ENCODE measurements at regions not wholly inside any gene's neighbourhood (a gene's known extent, or its start where the extent isn't known, plus 50 kb on each side); places are given as distances from the start of the nearest gene placed in this dataset.

DNA sequence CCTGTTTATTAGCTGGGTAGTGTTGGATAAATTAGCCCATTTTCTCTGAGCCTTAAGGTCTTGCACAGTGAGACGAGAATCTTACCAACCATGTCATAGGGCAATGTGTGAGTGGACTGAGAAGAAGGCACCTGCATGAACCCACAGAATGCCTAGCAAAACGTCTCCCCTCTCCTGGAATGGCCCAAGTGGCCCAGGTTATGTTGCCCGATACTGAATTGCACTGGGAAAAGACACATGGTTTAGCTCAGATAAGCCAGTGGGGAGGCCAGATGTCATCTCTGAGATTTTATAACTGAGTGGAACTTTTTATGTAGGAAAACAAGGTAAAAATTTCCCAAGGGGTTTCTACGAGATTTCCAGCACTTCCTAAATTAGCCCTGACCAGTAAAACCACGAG, 104.7 kb upstream of the IKZF1 start:
- H3K27me3 ChIP-seq (ENCODE audit: control insufficient read depth in 2 of 2, insufficient read depth in 2 of 2, low read length in 2 of 2) = no peaks in the 10 kb centered on the region
- BruUV-seq (replicated peaks) = no TSS peak
- intact Hi-C loops (cut with micrococcal nuclease) (loop anchor here (10.0 kb wide), 1 partner anchor 485 kb away; no protein-coding TSS in a partner anchor), dilution Hi-C loops (cut with MboI; ENCODE audit: extremely low pct_ligation_motif_present, low sequenced_read_pairs) (no loop called here)
- H3K4me1 ChIP-seq (ENCODE audit: control insufficient read depth, extremely low read depth, insufficient read depth, low read length) = no peaks in the 10 kb centered on the region
- CTCF ChIA-PET = no interaction called here
- TF ChIP-seq JUN (IDR thresholded peaks at IDR 0.05; ENCODE audit: borderline replicate concordance, insufficient read depth, insufficient read length, low read depth) (no peak), GATA2 (IDR thresholded peaks at IDR 0.05; ENCODE audit: insufficient read depth, insufficient read length, low read depth, low read length) (no peak), POLR2AphosphoS5 (IDR thresholded peaks at IDR 0.05; ENCODE audit: insufficient read depth, low read depth, low read length) (no peak)
- TF ChIP-seq, protein P1, sequence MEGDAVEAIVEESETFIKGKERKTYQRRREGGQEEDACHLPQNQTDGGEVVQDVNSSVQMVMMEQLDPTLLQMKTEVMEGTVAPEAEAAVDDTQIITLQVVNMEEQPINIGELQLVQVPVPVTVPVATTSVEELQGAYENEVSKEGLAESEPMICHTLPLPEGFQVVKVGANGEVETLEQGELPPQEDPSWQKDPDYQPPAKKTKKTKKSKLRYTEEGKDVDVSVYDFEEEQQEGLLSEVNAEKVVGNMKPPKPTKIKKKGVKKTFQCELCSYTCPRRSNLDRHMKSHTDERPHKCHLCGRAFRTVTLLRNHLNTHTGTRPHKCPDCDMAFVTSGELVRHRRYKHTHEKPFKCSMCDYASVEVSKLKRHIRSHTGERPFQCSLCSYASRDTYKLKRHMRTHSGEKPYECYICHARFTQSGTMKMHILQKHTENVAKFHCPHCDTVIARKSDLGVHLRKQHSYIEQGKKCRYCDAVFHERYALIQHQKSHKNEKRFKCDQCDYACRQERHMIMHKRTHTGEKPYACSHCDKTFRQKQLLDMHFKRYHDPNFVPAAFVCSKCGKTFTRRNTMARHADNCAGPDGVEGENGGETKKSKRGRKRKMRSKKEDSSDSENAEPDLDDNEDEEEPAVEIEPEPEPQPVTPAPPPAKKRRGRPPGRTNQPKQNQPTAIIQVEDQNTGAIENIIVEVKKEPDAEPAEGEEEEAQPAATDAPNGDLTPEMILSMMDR (IDR thresholded peaks at IDR 0.05; ENCODE audit: extremely low read depth in 1 of 2, insufficient read depth in 1 of 2, low read depth in 1 of 2, low read length in 2 of 2) = no peak
- TF ChIP-seq, protein P2, sequence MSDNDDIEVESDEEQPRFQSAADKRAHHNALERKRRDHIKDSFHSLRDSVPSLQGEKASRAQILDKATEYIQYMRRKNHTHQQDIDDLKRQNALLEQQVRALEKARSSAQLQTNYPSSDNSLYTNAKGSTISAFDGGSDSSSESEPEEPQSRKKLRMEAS (IDR thresholded peaks at IDR 0.05; ENCODE audit: insufficient read depth, insufficient read length) = no peak
- POLR2A ChIA-PET = no interaction called here
- H4K20me1 ChIP-seq (replicated peaks; ENCODE audit: control insufficient read depth, extremely low read depth, insufficient read depth, low read length) = no peaks in the 10 kb centered on the region
- H3K27ac ChIP-seq (ENCODE audit: insufficient read depth, low read depth, low read length) = no peak overlapping the region
- no peak overlapping the region for H3K4me2 ChIP-seq (ENCODE audit: insufficient read depth, low read length)
- H3K9me3 ChIP-seq (replicated peaks; ENCODE audit: control insufficient read depth, insufficient read depth, low read length) = no peaks in the 10 kb centered on the region
- no peaks in the 10 kb centered on the region for H3K36me3 ChIP-seq (ENCODE audit: control insufficient read depth in 2 of 2, extremely low read depth in 1 of 2, insufficient read depth in 2 of 2, low read length in 2 of 2)
- no peak overlapping the region for H2AFZ ChIP-seq (ENCODE audit: low read depth, low read length)
- DNase-seq (ENCODE audit: low read depth, low spot score) = no peak
- H3K9me1 ChIP-seq (replicated peaks; ENCODE audit: control insufficient read depth, extremely low read depth, insufficient read depth, low read length) = no peaks in the 10 kb centered on the region
- H3K4me3 ChIP-seq (replicated peaks in 1 of 3; ENCODE audit: insufficient read depth in 1 of 3, low read depth in 1 of 3, low read length in 3 of 3) = no peak overlapping the region
- H3K79me2 ChIP-seq (ENCODE audit: control insufficient read depth, insufficient read depth, low read length) = no peaks in the 10 kb centered on the region
- no peak for FAIRE-seq
- no peak overlapping the region for H3K9ac ChIP-seq (replicated peaks; ENCODE audit: extremely low read depth, insufficient read depth, low read length)

DNA sequence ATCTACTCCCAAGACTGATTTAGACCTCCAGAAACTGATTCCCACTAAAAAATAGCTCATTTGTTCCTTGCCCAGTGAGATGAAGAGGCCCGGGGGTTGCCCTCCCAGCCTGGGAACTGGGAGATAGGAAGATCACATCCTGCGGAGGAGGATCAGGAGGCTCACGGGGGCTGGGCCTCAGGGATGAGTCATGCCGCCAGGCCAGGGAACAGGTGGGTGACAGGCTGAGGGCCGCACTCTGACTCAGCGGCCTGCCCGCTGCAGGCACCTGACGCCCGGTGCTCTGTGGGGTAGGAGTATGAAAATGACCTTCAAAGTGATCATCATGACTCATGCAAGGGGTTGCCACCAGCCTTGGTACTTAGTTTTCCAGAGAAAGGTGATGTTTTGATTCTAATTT, 104.5 kb upstream of the ZPBP start:
- no peak overlapping the region for H3K4me2 ChIP-seq (ENCODE audit: insufficient read depth, low read length)
- TF ChIP-seq, protein P1 (IDR thresholded peaks at IDR 0.05; ENCODE audit: extremely low read depth in 1 of 2, insufficient read depth in 1 of 2, low read depth in 1 of 2, low read length in 2 of 2) = no peak
- TF ChIP-seq JUN (IDR thresholded peaks at IDR 0.05; ENCODE audit: borderline replicate concordance, insufficient read depth, insufficient read length, low read depth) (no peak), FOS (IDR thresholded peaks at IDR 0.05; ENCODE audit: borderline replicate concordance, insufficient read depth, low read length) (no peak), POLR2AphosphoS5 (IDR thresholded peaks at IDR 0.05; ENCODE audit: insufficient read depth, low read depth, low read length) (no peak), POLR2A (IDR thresholded peaks at IDR 0.05; ENCODE audit: low read depth, low read length) (no peak), GATA2 (IDR thresholded peaks at IDR 0.05; ENCODE audit: insufficient read depth, insufficient read length, low read depth, low read length) (no peak), EZH2 (IDR thresholded peaks at IDR 0.05; ENCODE audit: borderline replicate concordance, low read depth, low read length, severe bottlenecking) (no peak), MYC (IDR thresholded peaks at IDR 0.05; ENCODE audit: low read depth, low read length) (no peak)
- TF ChIP-seq, protein P2 (IDR thresholded peaks at IDR 0.05; ENCODE audit: insufficient read depth, insufficient read length) = no peak
- H2AFZ ChIP-seq (ENCODE audit: low read depth, low read length) = no peak overlapping the region
- no peak overlapping the region for H3K9ac ChIP-seq (replicated peaks; ENCODE audit: extremely low read depth, insufficient read depth, low read length)
- H3K9me1 ChIP-seq (replicated peaks; ENCODE audit: control insufficient read depth, extremely low read depth, insufficient read depth, low read length) = no peaks in the 10 kb centered on the region
- POLR2A ChIA-PET = no interaction called here
- CTCF ChIA-PET = interaction anchor here (1.1 kb wide), 1 partner anchor 8 kb away, joined by 5 read pairs; no protein-coding TSS in a partner anchor
- H3K36me3 ChIP-seq (ENCODE audit: control insufficient read depth in 2 of 2, extremely low read depth in 1 of 2, insufficient read depth in 2 of 2, low read length in 2 of 2) = no peaks in the 10 kb centered on the region
- no peak overlapping the region for H3K27ac ChIP-seq (ENCODE audit: insufficient read depth, low read depth, low read length)
- H3K79me2 ChIP-seq (ENCODE audit: control insufficient read depth, insufficient read depth, low read length) = no peaks in the 10 kb centered on the region
- no peaks in the 10 kb centered on the region for H4K20me1 ChIP-seq (replicated peaks; ENCODE audit: control insufficient read depth, extremely low read depth, insufficient read depth, low read length)
- no peaks in the 10 kb centered on the region for H3K9me3 ChIP-seq (replicated peaks; ENCODE audit: control insufficient read depth, insufficient read depth, low read length)
- FAIRE-seq (no peak), DNase-seq (ENCODE audit: low read depth, low spot score) (no peak)
- H3K27me3 ChIP-seq (ENCODE audit: control insufficient read depth in 2 of 2, insufficient read depth in 2 of 2, low read length in 2 of 2) = no peaks in the 10 kb centered on the region
- intact Hi-C loops (cut with micrococcal nuclease) = no loop called here
- dilution Hi-C loops (cut with MboI; ENCODE audit: extremely low pct_ligation_motif_present, low sequenced_read_pairs) = no loop called here
- no TSS peak for BruUV-seq (replicated peaks)
- H3K4me3 ChIP-seq (replicated peaks in 1 of 3; ENCODE audit: insufficient read depth in 1 of 3, low read depth in 1 of 3, low read length in 3 of 3) = no peak overlapping the region
- H3K4me1 ChIP-seq (ENCODE audit: control insufficient read depth, extremely low read depth, insufficient read depth, low read length) = no peaks in the 10 kb centered on the region

Data from endothelial cell of umbilical vein (primary cell).